Activated naive CD4-positive, alpha-beta T cell treated with anti-CD3 and anti-CD28 coated beads, Interleukin-2, amount 10 ng/mL, durations not matched to agents 7 days and 5 days (primary cell): ENCODE measurements at regions not wholly inside any gene's neighbourhood (a gene's known extent, or its start where the extent isn't known, plus 50 kb on each side); places are given as distances from the start of the nearest gene placed in this dataset.
"Not testable (repeated sequence)": the region's sequence is repeated elsewhere in the genome, so short reads cannot be mapped to it uniquely, and the experiment has no call there.

Source experiments
- CTCF ChIA-PET: fragments of 350-600 bp; sonication (Branson Sonifier 250); formaldehyde crosslinking; loops from one replicate; lab custom pipeline; 2021; ENCODE audit warnings: antibody characterized with exemption; lab: Charles Lee
- DNase-seq: peaks from one replicate; pipeline ENCODE4 v3.0.0-alpha.2; 2020
- H3K27ac Mint-ChIP-seq: one replicate; pipeline ENCODE4 v1.8.0; 2021; ENCODE audit warnings: mild to moderate bottlenecking, moderate library complexity, mixed read lengths
- H3K27me3 Mint-ChIP-seq: one replicate; pipeline ENCODE4 v1.8.0; 2021; ENCODE audit warnings: mild to moderate bottlenecking, mixed read lengths
- H3K36me3 Mint-ChIP-seq: one replicate; pipeline ENCODE4 v1.8.0; 2021; ENCODE audit warnings: mixed read lengths
- H3K4me1 Mint-ChIP-seq: one replicate; pipeline ENCODE4 v1.8.0; 2021; ENCODE audit warnings: mixed read lengths
- H3K4me3 Mint-ChIP-seq: one replicate; pipeline ENCODE4 v1.8.0; 2021; ENCODE audit warnings: mild to moderate bottlenecking, moderate library complexity, mixed read lengths
- H3K9me3 Mint-ChIP-seq: one replicate; pipeline ENCODE4 v1.8.0; 2021; ENCODE audit warnings: mixed read lengths

DNA sequence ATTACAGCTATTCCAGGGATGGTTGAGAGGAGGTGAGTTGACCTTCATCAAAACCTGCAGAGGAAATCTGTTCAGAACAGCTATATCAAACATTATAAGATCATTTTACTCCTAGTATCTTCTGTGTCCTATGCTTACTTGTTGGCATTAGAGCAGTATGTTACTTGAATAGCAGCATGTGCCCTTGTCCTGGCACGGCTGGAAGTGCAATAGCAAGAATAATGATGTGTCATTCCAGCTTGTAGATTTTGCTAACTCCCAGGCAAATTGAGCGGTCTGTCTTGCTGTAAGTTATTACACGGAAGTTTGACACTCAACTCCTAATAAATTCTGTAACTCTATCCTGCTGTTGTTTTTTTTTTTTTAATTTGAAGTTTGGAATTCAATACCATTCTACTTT lies 385.5 kb downstream of the TENT5A start:
- H3K27me3 Mint-ChIP-seq = no peaks in the 10 kb centered on the region
- H3K36me3 Mint-ChIP-seq = no peaks in the 10 kb centered on the region
- no peaks in the 10 kb centered on the region for H3K9me3 Mint-ChIP-seq
- no peak for DNase-seq
- no peaks in the 10 kb centered on the region for H3K4me1 Mint-ChIP-seq
- CTCF ChIA-PET = no interaction called here
- H3K4me3 Mint-ChIP-seq = no peak overlapping the region
- no peak overlapping the region for H3K27ac Mint-ChIP-seq

DNA sequence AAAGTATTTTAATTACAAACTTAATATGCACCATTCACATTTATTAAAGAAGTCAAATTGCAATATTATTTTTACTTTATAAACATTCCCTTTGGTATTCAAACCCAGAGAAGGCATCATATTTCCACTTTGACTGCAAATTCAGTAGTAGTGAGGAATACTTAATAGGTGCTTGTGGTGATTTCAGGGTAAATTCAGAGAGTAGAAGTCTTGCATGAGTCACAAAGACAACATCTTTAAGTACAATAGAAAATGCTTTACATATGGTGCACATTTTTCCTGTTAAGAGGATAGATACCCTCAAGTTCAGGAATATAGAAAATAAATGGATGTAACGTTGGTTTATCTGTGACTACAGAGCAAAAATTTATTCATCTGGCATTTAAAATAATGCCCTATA lies 390.2 kb downstream of the TENT5A start:
- Mint-ChIP-seq H3K9me3 (no peaks in the 10 kb centered on the region), H3K27ac (no peak overlapping the region)

DNA sequence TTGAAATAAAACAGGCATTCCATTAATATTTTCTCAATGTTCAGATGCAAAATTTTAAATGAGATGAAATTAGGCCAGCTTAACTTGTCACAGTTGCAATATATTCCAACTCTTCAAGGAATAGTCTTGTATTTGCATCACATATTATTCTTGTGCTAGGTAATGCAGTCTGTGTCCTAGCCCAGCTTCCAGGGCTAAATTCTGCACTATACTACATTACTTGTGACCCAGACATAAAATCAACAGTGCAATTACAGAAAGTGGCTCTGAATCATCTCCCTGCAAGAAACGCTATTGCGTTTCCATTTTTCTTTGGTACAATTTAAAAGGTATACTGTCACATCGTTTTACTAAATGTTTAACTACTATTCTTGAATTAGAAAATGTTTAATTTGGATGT lies 399.2 kb downstream of the TENT5A start:
- Mint-ChIP-seq H3K27ac (no peak overlapping the region), H3K27me3 (no peaks in the 10 kb centered on the region)
- CTCF ChIA-PET = no interaction called here

More for the DNA sequence above, 390.2 kb downstream of the TENT5A start:
- no peaks in the 10 kb centered on the region for H3K36me3 Mint-ChIP-seq
- H3K4me3 Mint-ChIP-seq = no peak overlapping the region
- CTCF ChIA-PET = no interaction called here
- no peaks in the 10 kb centered on the region for H3K27me3 Mint-ChIP-seq
- DNase-seq = no peak
- no peaks in the 10 kb centered on the region for H3K4me1 Mint-ChIP-seq

DNA sequence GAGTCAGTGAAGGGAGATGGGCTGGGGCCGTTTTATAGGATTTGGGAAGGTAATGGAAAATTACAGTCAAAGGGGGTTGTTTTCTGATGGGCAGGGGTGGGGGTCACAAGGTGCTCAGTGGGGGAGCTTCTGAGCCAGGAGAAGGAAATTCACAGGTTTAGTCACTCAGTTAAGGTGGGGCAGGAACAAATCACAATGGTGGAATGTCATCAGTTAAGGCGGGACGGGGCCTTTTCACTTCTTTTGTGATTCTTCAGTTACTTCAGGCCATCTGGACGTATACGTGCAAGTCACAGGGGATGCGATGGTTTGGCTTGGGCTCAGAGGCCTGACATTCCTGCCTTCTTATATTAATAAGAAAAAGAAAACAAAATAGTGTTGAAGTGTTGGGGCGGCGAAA lies 408.5 kb downstream of the TENT5A start:
- H3K9me3 Mint-ChIP-seq = peaks cover 10% of the 10 kb centered on the region
- DNase-seq, H3K27me3 Mint-ChIP-seq, CTCF ChIA-PET, H3K4me1 Mint-ChIP-seq, H3K4me3 Mint-ChIP-seq, H3K27ac Mint-ChIP-seq, H3K36me3 Mint-ChIP-seq: not testable (repeated sequence)

More for the DNA sequence above, 399.2 kb downstream of the TENT5A start:
- H3K4me1 Mint-ChIP-seq = no peaks in the 10 kb centered on the region
- H3K9me3 Mint-ChIP-seq = no peaks in the 10 kb centered on the region
- no peaks in the 10 kb centered on the region for H3K36me3 Mint-ChIP-seq
- no peak overlapping the region for H3K4me3 Mint-ChIP-seq
- DNase-seq = no peak

DNA sequence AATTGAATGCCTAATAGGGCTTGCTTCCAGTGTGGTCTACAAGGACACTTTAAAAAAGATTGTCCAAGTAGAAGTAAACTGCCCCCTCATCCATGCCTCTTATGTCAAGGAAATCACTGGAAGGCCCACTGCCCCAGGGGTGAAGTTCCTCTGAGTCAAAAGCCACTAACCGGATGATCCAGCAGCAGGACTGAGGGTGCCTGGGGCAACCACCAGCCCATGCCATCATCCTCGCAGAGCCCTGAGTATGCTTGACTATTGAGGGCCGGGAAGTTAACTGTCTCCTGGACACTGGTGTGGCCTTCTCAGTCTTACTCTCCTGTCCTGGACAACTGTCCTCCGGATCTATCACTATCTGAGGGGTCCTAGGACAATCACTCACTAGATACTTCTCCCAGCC lies 411.5 kb downstream of the TENT5A start:
- CTCF ChIA-PET = no interaction called here
- Mint-ChIP-seq H3K27ac (no peak overlapping the region), H3K9me3 (peaks cover 20% of the 10 kb centered on the region), H3K27me3 (no peaks in the 10 kb centered on the region), H3K4me1 (no peaks in the 10 kb centered on the region), H3K36me3 (no peaks in the 10 kb centered on the region), H3K4me3 (no peak overlapping the region)
- DNase-seq = no peak

DNA sequence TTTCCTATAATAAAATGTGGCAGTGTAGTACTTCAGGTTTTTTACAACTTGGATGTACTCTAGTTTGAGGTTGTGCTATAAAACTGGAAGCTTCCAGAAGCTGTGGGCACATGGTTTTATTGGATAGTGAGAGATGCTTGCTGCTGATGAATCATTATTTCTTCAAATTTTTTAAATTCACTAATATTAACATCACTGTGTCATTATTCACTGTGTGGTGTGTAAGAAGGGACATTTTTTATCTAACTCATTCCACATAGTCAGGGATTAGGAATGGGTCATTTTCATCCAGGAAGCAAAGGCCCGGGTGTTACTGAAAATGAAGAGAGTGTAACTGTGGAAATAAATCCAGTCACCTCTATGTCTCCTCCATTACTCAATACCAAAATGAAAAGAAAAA lies 421.0 kb downstream of the TENT5A start:
- Mint-ChIP-seq H3K9me3 (peaks cover 2% of the 10 kb centered on the region), H3K27ac (no peak overlapping the region), H3K4me1 (no peaks in the 10 kb centered on the region), H3K36me3 (no peaks in the 10 kb centered on the region), H3K27me3 (no peaks in the 10 kb centered on the region), H3K4me3 (no peak overlapping the region)
- CTCF ChIA-PET = no interaction called here
- no peak for DNase-seq

DNA sequence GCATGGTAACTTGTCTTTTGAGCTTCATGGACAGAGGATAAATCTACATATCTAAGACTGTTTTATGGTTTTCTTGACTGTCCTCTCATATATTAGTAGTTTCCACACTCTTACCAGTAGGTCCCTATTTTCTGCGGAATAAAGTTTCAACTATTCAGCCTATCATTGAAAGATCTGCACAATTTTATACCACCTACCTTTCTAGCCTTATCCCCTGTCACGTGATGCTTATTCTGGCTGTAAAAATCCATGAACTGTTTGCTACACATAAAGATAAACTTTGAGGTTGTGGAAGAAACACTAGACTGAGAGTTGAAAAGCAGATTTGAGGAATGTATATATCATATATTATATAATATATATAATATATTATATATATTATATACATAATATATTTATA lies 423.8 kb downstream of the TENT5A start:
- H3K9me3 Mint-ChIP-seq = no peaks in the 10 kb centered on the region
- H3K4me3 Mint-ChIP-seq = no peak overlapping the region
- H3K36me3 Mint-ChIP-seq = no peaks in the 10 kb centered on the region
- H3K27ac Mint-ChIP-seq = no peak overlapping the region
- DNase-seq = no peak
- CTCF ChIA-PET = no interaction called here
- H3K27me3 Mint-ChIP-seq = no peaks in the 10 kb centered on the region
- no peaks in the 10 kb centered on the region for H3K4me1 Mint-ChIP-seq

DNA sequence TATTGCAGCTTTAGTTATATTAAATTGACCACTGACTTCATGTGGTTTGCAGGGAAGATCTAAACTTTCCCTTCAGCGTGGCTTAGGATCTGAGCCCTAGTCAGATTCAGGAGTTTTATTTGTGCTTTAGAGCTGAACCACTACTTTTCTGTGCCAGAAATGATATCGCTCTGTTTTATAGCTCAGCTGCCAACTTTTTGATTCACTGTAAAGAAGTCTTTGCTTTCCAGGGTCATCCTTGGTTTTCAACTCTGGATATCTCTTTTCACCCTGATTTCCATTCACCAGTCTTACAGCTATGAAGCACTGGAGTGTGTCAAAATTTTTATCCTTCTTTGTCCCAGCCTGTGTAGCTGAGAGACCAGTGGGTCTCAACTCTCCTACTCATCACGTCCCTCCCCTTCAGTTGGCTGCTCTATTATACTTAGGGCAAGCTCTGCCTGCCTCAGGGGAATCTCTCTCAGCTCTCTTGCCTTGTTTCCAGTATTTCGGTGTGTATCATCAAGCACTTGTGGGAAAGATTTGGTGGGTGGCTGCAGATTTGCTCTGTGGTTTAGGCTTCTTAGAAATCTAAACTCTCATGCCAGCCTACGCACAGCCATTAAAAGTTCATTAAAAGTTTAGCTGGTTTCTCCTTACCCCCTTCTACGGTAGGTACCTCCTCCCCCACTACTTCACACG lies 425.5 kb downstream of the TENT5A start:
- CTCF ChIA-PET = no interaction called here
- Mint-ChIP-seq H3K27ac (no peak overlapping the region), H3K4me3 (no peak overlapping the region), H3K27me3 (no peaks in the 10 kb centered on the region), H3K9me3 (no peaks in the 10 kb centered on the region), H3K36me3 (no peaks in the 10 kb centered on the region), H3K4me1 (no peaks in the 10 kb centered on the region)
- DNase-seq = no peak

DNA sequence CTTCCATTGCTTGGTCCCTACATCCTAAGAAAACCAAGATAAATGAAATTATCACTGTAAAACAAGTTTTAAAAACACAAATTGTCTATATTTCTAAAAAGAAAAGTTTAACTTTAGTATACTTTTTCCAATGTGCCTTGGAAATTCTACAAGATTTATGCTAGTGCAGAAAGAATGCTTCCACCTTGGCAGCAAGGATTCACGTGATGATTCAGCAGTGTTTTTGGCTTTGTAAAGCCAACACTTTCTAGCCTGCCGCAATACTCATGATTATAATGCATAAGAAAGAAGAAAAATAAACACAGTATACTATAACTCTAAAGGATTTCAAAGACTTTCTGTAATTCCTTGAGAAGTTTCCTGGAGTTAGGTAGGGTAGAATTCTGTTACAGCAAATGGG lies 442.7 kb downstream of the TENT5A start:
- Mint-ChIP-seq H3K4me1 (no peaks in the 10 kb centered on the region), H3K27me3 (no peaks in the 10 kb centered on the region), H3K9me3 (peaks cover 10% of the 10 kb centered on the region), H3K4me3 (no peak overlapping the region), H3K36me3 (no peaks in the 10 kb centered on the region), H3K27ac (no peak overlapping the region)
- no peak for DNase-seq
- CTCF ChIA-PET = no interaction called here

DNA sequence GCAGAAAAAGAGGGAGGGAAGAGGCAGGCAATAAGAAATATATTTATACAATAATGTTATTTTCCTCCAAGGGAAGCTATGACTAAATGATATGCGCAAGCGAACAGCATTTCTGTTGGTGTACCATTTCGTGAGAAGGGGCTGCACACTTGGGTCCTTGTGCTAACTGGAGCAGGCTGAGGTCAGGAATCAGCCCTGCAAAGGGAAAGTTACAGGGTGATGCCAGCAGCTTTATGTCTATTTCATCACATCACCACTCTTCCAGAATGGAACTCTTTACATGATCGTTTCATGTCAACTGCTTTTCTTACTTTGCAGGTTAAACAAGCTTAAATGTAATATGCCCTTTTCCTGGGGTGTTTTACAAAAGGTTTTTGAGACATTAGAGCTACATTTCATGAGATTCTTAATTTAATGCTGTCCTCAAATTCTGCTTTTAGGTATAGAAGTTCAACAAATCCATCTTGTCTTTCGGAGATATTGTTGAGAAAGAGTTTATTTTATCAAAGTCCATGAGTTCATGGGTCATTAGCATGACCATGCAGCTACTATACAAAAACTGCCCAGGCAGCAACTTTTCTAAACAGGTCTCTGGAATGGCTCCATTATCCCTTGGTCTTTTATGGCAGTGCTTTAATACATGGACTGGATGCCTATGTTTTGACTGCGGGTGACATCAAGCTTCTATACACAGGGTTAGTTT lies 443.8 kb downstream of the TENT5A start:
- Mint-ChIP-seq H3K27me3 (no peaks in the 10 kb centered on the region), H3K9me3 (peaks cover 6% of the 10 kb centered on the region), H3K4me3 (no peak overlapping the region), H3K4me1 (no peaks in the 10 kb centered on the region), H3K27ac (no peak overlapping the region), H3K36me3 (no peaks in the 10 kb centered on the region)
- no peak for DNase-seq
- CTCF ChIA-PET = no interaction called here

DNA sequence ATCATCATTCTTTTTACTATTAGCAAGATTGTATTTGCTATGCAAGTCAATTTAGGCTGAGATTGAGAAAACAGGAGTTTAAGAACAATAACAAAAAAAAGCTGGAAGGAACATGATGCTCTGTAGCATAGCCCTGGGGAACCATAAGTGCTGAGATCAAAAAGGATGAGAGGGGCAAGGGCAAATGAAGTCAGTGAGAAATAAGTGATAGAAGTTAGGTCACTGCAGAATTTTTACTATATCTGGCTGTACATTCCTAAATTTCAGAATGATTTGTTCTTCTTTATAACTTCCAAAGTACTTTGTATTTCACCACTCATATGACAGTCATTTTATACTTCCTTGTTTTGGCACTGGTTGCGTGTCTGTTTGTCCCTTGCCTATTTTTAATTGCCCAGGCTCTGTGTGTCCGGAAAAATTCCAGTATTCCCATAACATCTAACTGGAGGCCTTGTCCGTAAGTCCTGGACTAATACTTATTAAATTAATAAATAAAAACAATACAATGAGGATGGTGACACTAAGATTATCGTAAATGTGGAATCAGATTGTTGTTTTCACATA lies 444.7 kb downstream of the TENT5A start:
- no peak for DNase-seq
- no peaks in the 10 kb centered on the region for H3K4me1 Mint-ChIP-seq
- H3K27ac Mint-ChIP-seq = no peak overlapping the region
- H3K36me3 Mint-ChIP-seq = no peaks in the 10 kb centered on the region
- CTCF ChIA-PET = no interaction called here
- peaks cover 3% of the 10 kb centered on the region for H3K9me3 Mint-ChIP-seq
- no peaks in the 10 kb centered on the region for H3K27me3 Mint-ChIP-seq
- no peak overlapping the region for H3K4me3 Mint-ChIP-seq

DNA sequence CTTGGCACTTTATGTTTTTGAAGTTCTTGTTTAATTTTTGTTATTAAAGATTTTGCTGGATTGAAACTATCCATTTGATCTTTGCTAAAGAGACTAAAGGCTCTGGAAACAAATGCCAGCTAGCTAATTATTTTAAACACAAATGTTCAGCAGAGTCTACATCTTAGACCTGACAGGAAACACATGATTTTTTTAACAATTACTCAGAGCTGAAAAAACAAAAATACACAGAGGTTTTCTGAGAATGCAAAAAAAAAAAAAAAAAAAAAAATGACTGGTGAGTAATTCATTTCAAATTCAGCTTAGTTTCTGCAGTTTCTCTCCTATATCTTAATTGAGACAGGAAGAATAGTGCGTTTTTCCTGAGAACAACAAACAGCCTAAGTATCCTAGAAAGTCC lies 448.0 kb downstream of the TENT5A start:
- Mint-ChIP-seq H3K27ac (no peak overlapping the region), H3K4me3 (no peak overlapping the region)
- CTCF ChIA-PET = no interaction called here

DNA sequence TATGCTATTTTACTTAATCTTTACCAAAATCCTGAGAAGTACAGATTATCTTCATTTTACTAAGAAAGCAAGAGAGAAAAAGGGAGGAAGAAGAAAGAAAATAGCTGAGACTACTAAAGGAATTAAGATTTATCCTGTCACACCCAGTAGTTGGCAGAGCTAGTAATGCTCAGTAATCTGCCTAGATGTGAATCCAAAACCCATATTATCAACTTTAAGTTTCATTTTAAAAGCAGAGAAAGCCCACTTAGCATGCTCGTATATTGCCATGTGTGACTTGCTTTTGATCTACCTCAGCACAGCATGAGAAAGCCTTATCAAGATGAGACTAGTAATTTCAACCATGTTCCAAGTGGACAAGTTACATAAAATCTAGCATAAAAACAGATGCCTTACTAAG lies 451.5 kb downstream of the TENT5A start:
- no peak overlapping the region for H3K27ac Mint-ChIP-seq
- CTCF ChIA-PET = no interaction called here
- no peaks in the 10 kb centered on the region for H3K27me3 Mint-ChIP-seq
- H3K9me3 Mint-ChIP-seq = no peaks in the 10 kb centered on the region
- no peaks in the 10 kb centered on the region for H3K4me1 Mint-ChIP-seq
- no peak overlapping the region for H3K4me3 Mint-ChIP-seq
- DNase-seq = no peak
- no peaks in the 10 kb centered on the region for H3K36me3 Mint-ChIP-seq

More for the DNA sequence above, 448.0 kb downstream of the TENT5A start:
- DNase-seq = no peak
- H3K27me3 Mint-ChIP-seq = no peaks in the 10 kb centered on the region
- no peaks in the 10 kb centered on the region for H3K4me1 Mint-ChIP-seq
- no peaks in the 10 kb centered on the region for H3K9me3 Mint-ChIP-seq
- no peaks in the 10 kb centered on the region for H3K36me3 Mint-ChIP-seq

DNA sequence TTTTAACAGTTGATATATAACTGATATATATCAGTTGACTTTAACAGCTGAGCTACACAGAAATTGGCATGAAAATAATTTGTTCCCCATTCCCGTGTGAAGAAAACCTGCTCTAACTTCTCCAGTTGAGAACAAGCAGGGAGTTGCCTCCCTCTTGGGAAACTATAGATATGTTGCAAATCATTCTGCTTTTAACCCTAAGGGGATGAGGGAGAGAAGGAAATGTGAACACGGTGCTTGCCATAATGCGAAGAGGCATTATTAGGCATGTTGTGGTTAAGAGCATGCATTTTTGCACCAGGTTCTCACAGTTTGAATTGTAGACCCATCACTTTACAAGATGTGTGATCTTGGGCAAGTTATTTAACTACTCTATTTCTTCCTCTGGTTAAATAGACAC lies 453.7 kb downstream of the TENT5A start:
- H3K36me3 Mint-ChIP-seq = no peaks in the 10 kb centered on the region
- no peak overlapping the region for H3K27ac Mint-ChIP-seq
- H3K4me1 Mint-ChIP-seq = no peaks in the 10 kb centered on the region
- H3K9me3 Mint-ChIP-seq = no peaks in the 10 kb centered on the region
- no peak overlapping the region for H3K4me3 Mint-ChIP-seq
- H3K27me3 Mint-ChIP-seq = no peaks in the 10 kb centered on the region
- CTCF ChIA-PET = no interaction called here
- DNase-seq = no peak

DNA sequence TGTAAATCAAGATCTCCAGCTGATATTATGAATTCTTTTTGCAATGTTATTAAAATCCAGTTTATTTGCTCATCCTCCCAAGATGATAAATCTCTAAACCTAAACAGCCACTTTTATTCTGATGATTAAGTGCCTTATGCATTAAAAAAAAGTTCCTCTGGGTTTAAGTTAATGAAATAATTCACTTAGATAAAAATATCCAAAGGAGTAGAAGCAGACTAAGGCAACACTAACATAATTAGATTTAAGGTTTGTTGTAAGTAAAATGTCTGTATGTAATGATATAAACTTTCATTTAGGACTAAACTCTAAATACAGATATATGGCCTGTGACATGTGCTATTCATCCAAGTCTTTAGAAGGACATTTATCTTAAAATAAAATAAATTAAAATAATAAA lies 457.2 kb downstream of the TENT5A start:
- H3K27ac Mint-ChIP-seq = no peak overlapping the region
- H3K4me1 Mint-ChIP-seq = no peaks in the 10 kb centered on the region
- no peak for DNase-seq
- no peaks in the 10 kb centered on the region for H3K36me3 Mint-ChIP-seq
- H3K4me3 Mint-ChIP-seq = no peak overlapping the region
- H3K9me3 Mint-ChIP-seq = no peaks in the 10 kb centered on the region
- CTCF ChIA-PET = no interaction called here
- H3K27me3 Mint-ChIP-seq = no peaks in the 10 kb centered on the region
